Ishikawa (cell line): ENCODE measurements at regions not wholly inside any gene's neighbourhood (a gene's known extent, or its start where the extent isn't known, plus 50 kb on each side); places are given as distances from the start of the nearest gene placed in this dataset.

ENCODE experiments used
- CEBPB ChIP-seq: IDR thresholded peaks from 2 replicates; pipeline ENCODE4 v1.6.1; 2012
- CREB1 ChIP-seq: IDR thresholded peaks from 2 replicates; pipeline ENCODE4 v1.6.1; 2012; ENCODE audit warnings: low read depth
- EGR1 ChIP-seq: IDR thresholded peaks from 2 replicates; pipeline ENCODE4 v1.6.1; 2012
- EP300 ChIP-seq: IDR thresholded peaks from 2 replicates; pipeline ENCODE4 v1.6.1; 2012; ENCODE audit warnings: borderline replicate concordance
- FOXM1 ChIP-seq: IDR thresholded peaks from 2 replicates; pipeline ENCODE4 v1.6.1; 2012; ENCODE audit warnings: low read depth, borderline replicate concordance
- MAX ChIP-seq: IDR thresholded peaks from 2 replicates; pipeline ENCODE4 v1.6.1; 2012
- NFIC ChIP-seq: IDR thresholded peaks from 2 replicates; pipeline ENCODE4 v1.6.1; 2012
- RAD21 ChIP-seq: IDR thresholded peaks from 2 replicates; pipeline ENCODE4 v1.6.1; 2012; ENCODE audit warnings: low read depth
- REST ChIP-seq: IDR thresholded peaks from 2 replicates; pipeline ENCODE4 v1.6.1; 2012; ENCODE audit warnings: low read depth, mild to moderate bottlenecking
- TAF1 ChIP-seq: IDR thresholded peaks from 2 replicates; pipeline ENCODE4 v1.6.1; 2012; ENCODE audit warnings: low read depth, mild to moderate bottlenecking
- TCF12 ChIP-seq: IDR thresholded peaks from 2 replicates; pipeline ENCODE4 v1.6.1; 2012; ENCODE audit warnings: low read depth
- TEAD4 ChIP-seq: IDR thresholded peaks from 2 replicates; pipeline ENCODE4 v1.6.1; 2012
- USF1 ChIP-seq: IDR thresholded peaks from 2 replicates; pipeline ENCODE4 v1.6.1; 2012
- YY1 ChIP-seq: IDR thresholded peaks from 2 replicates; pipeline ENCODE4 v1.6.1; 2012; ENCODE audit warnings: low read depth
- ZBTB7A ChIP-seq: IDR thresholded peaks from 2 replicates; pipeline ENCODE4 v1.6.1; 2012; ENCODE audit warnings: low read depth

- TF ChIP-seq CEBPB (no peak), USF1 (no peak), MAX (no peak), CREB1 (no peak), ZBTB7A (no peak), EGR1 (no peak), EP300 (no peak), NFIC (no peak)
Measured at GRCh38 chr11:127601578-127601977, 601.0 kb upstream of the KIRREL3 start.

GRCh38 chr11:127600674-127601073, 600.1 kb upstream of the KIRREL3 start:
- TF ChIP-seq TAF1, result no peak
- no peak for TF ChIP-seq FOXM1
- TF ChIP-seq CREB1, result no peak
- TF ChIP-seq TCF12, result no peak
- TF ChIP-seq EP300, result no peak
- TF ChIP-seq NFIC, result no peak
- no peak for TF ChIP-seq REST
- no peak for TF ChIP-seq EGR1
- no peak for TF ChIP-seq TEAD4

- TF ChIP-seq FOXM1, result no peak
- TF ChIP-seq NFIC, result no peak
- no peak for TF ChIP-seq TCF12
- no peak for TF ChIP-seq YY1
- no peak for TF ChIP-seq REST
- TF ChIP-seq TEAD4, result no peak
- TF ChIP-seq RAD21, result no peak
- TF ChIP-seq CREB1, result no peak
- no peak for TF ChIP-seq USF1
- no peak for TF ChIP-seq EP300
- no peak for TF ChIP-seq TAF1
- TF ChIP-seq MAX, result no peak
- no peak for TF ChIP-seq CEBPB
Measured at GRCh38 chr11:127598476-127598875, 597.9 kb upstream of the KIRREL3 start.

- no peak for TF ChIP-seq MAX
- TF ChIP-seq YY1, result no peak
- TF ChIP-seq ZBTB7A, result no peak
- no peak for TF ChIP-seq CREB1
- TF ChIP-seq REST, result no peak
Measured at GRCh38 chr11:127596433-127596832, 595.9 kb upstream of the KIRREL3 start.

GRCh38 chr11:127592371-127592770, 591.8 kb upstream of the KIRREL3 start:
- TF ChIP-seq REST, result no peak
- no peak for TF ChIP-seq TEAD4
